ENCODE measurements at regions not wholly inside any gene's neighbourhood (a gene's known extent, or its start where the extent isn't known, plus 50 kb on each side); places are given as distances from the start of the nearest gene placed in this dataset.

DNA sequence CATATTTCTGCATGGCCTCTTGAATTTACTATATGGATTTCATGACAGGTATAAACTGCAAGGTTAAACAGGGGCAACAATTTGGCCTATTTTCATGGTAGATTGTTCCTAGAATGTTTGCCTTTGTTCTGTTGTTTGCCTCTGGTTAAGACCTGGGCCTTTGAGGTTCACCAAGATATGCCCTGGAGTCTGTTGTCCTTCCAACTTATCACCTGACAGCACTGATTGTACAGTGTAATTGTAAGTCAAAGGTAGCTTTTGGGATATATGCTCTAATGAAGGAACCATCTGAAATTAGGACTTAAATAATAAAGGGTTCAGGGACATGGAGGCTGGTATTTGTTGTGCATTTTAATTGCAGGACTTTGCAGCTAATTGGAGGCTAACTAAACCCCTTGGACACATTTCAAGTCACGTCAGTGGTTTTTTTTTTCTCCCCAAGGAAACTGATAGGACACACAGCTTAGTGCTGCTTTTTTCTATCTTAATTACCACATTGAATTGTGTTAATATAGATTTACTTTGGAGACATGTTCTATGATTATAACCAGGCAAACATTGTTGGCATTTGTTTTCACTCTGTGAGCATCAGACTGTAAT is 771.2 kb upstream of the LINC00305 start:
- no peak for TF ChIP-seq NBN (IDR thresholded peaks at IDR 0.05; ENCODE audit: low read depth)
- TF ChIP-seq, protein P1, sequence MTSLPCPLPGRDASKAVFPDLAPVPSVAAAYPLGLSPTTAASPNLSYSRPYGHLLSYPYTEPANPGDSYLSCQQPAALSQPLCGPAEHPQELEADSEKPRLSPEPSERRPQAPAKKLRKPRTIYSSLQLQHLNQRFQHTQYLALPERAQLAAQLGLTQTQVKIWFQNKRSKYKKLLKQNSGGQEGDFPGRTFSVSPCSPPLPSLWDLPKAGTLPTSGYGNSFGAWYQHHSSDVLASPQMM (CRISPR knock-in tag; IDR thresholded peaks at IDR 0.05), result no peak
- TF ChIP-seq ARID2 (IDR thresholded peaks at IDR 0.05), result no peak
- no peak for TF ChIP-seq CHD2 (IDR thresholded peaks at IDR 0.05; ENCODE audit: low read depth, low read length)
- TF ChIP-seq GTF2A2 (tag; IDR thresholded peaks at IDR 0.05), result no peak

Measured in K562 (cell line).